HL-60 (cell line): ENCODE measurements at regions not wholly inside any gene's neighbourhood (a gene's known extent, or its start where the extent isn't known, plus 50 kb on each side); places are given as distances from the start of the nearest gene placed in this dataset.

Source experiments
- GABPA ChIP-seq: IDR thresholded peaks from 2 replicates; pipeline ENCODE4 v1.6.1; 2012; ENCODE audit warnings: low read depth
- POLR2AphosphoS5 ChIP-seq: IDR thresholded peaks from 2 replicates; pipeline ENCODE4 v1.6.1; 2012; ENCODE audit warnings: low read depth
- SPI1 ChIP-seq: IDR thresholded peaks from 2 replicates; pipeline ENCODE4 v1.6.1; 2012; ENCODE audit warnings: low read depth, mild to moderate bottlenecking, borderline replicate concordance
- TF ChIP-seq, protein P1 (sequence below): IDR thresholded peaks from one replicate; pipeline ENCODE4 v1.5.1; 2011; ENCODE audit warnings: low read length, control low read depth, inconsistent platforms; ENCODE audit not compliant: insufficient read depth

DNA sequence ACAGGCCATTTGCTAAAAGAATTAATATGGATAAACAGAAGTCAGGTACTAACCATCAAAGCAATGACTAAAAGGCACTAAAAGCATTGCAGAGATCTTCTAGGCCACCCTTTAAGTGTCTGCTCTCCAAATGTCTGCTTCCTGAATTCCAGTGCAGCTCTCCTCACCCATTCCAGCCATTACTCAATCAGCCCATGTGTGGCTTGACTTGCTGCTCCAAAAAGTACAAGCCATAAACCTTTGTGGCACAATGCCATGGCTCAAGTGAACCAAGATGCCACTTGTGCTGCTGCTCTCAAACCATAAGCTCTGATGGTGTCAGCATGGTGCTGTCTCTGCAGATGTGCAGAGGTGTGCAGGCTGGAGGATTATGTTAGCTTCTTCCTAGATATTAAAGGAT is 290.2 kb upstream of the POU5F2 start:
- TF ChIP-seq POLR2AphosphoS5 = no peak
- TF ChIP-seq, protein P1, sequence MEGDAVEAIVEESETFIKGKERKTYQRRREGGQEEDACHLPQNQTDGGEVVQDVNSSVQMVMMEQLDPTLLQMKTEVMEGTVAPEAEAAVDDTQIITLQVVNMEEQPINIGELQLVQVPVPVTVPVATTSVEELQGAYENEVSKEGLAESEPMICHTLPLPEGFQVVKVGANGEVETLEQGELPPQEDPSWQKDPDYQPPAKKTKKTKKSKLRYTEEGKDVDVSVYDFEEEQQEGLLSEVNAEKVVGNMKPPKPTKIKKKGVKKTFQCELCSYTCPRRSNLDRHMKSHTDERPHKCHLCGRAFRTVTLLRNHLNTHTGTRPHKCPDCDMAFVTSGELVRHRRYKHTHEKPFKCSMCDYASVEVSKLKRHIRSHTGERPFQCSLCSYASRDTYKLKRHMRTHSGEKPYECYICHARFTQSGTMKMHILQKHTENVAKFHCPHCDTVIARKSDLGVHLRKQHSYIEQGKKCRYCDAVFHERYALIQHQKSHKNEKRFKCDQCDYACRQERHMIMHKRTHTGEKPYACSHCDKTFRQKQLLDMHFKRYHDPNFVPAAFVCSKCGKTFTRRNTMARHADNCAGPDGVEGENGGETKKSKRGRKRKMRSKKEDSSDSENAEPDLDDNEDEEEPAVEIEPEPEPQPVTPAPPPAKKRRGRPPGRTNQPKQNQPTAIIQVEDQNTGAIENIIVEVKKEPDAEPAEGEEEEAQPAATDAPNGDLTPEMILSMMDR = no peak
- no peak for TF ChIP-seq GABPA
- TF ChIP-seq SPI1 = no peak
